ENCODE measurements at regions not wholly inside any gene's neighbourhood (a gene's known extent, or its start where the extent isn't known, plus 50 kb on each side); places are given as distances from the start of the nearest gene placed in this dataset.
"Not testable (repeated sequence)": the region's sequence is repeated elsewhere in the genome, so short reads cannot be mapped to it uniquely, and the experiment has no call there.

DNA sequence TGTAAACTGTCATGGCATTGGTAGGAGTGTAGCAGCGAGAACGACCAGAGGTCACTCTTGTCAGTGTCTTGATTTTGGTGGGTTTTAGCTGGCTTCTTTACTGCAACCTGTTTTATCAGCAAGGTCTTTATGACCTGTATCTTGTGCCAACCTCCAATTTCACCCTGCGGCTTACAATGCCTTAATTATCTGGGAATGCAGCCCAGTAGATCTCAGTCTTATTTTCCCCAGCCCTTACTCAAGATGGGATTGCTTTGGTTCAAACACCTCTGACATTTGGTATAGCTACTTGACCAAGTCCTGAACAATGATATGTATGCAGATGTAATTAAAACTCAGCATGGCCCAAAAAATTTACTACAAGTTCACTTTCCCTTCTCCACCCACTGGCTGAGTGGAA is 388.4 kb downstream of the RSL24D1 start:
- Mint-ChIP-seq H3K27me3 (ENCODE audit: low read depth, poor library complexity) (no peaks in the 10 kb centered on the region), H3K9me3 (no peaks in the 10 kb centered on the region), H3K4me1 (no peaks in the 10 kb centered on the region), H3K4me3 (no peak overlapping the region), H3K27ac (no peak overlapping the region), H3K36me3 (ENCODE audit: low read depth) (no peaks in the 10 kb centered on the region)
- DNase-seq, result no peak
- no peak for TF ChIP-seq CTCF (IDR thresholded peaks at IDR 0.05)

GRCh38 chr15:54803987-54804386 is 392.8 kb downstream of the RSL24D1 start:
- DNase-seq, result no peak
- TF ChIP-seq CTCF (IDR thresholded peaks at IDR 0.05), result no peak
- no peaks in the 10 kb centered on the region for H3K36me3 Mint-ChIP-seq (ENCODE audit: low read depth)
- no peak overlapping the region for H3K4me3 Mint-ChIP-seq
- no peaks in the 10 kb centered on the region for H3K9me3 Mint-ChIP-seq
- no peaks in the 10 kb centered on the region for H3K27me3 Mint-ChIP-seq (ENCODE audit: low read depth, poor library complexity)
- H3K27ac Mint-ChIP-seq, result no peak overlapping the region
- no peaks in the 10 kb centered on the region for H3K4me1 Mint-ChIP-seq

DNA sequence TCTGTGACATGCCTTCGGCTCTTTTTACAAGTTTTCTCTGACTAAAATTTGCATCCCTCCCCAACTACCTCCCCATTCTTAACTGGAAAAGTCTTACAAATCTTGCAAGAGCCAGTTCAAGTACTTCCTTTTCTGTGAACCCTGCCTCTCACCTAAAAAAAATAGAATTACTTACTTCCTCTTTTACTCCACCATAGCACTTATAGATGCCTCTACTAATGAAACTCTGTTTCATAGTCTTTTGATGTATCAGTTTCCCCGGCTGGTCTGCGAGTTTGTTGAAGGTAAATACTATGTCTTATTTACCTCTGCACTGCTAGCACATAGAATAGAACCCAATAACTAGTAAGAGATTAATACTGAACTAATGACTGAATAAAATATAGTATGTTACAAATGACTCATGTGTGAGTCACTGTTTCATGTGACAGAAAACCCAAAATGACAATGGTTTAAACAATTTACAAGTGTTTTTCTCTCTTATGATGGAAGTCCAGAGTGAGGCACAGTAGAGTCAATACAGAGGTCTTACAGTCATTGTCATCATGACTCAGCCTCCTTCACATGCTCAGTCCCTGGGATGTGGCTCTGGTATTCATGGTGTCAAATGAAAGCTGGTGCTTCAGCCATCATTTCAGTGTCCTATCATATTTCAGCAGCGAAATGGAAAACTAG is 393.5 kb downstream of the RSL24D1 start:
- no peak for TF ChIP-seq CTCF (IDR thresholded peaks at IDR 0.05)
- Mint-ChIP-seq H3K36me3 (ENCODE audit: low read depth) (no peaks in the 10 kb centered on the region), H3K4me3 (no peak overlapping the region), H3K27ac (no peak overlapping the region), H3K9me3 (no peaks in the 10 kb centered on the region), H3K27me3 (ENCODE audit: low read depth, poor library complexity) (no peaks in the 10 kb centered on the region), H3K4me1 (no peaks in the 10 kb centered on the region)
- no peak for DNase-seq

DNA sequence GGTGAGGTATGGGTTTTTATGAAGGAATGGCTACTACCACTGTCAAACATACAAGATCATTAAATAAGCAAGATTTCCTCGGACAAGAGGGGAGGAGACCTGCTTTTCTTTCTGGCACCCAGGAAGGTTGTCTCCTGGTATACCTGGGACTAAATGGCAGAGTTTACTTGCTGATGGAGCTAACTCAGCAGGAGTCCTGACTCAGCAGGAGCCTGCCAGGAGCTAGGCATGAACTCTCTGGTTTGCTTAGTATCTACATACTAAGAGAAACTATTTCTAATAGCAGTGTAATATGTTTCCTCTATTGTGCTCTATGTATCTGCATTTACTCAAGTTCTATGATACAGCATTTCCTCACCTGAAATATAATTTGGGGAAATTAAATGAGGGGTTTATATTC is 404.2 kb downstream of the RSL24D1 start:
- no peak overlapping the region for H3K4me3 Mint-ChIP-seq
- no peak for TF ChIP-seq CTCF (IDR thresholded peaks at IDR 0.05)
- no peaks in the 10 kb centered on the region for H3K9me3 Mint-ChIP-seq
- DNase-seq, result no peak
- H3K4me1 Mint-ChIP-seq, result no peaks in the 10 kb centered on the region
- no peaks in the 10 kb centered on the region for H3K36me3 Mint-ChIP-seq (ENCODE audit: low read depth)
- peaks cover 6% of the 10 kb centered on the region for H3K27me3 Mint-ChIP-seq (ENCODE audit: low read depth, poor library complexity)
- H3K27ac Mint-ChIP-seq, result no peak overlapping the region

GRCh38 chr15:54790693-54791092 is 406.0 kb downstream of the RSL24D1 start:
- Mint-ChIP-seq H3K9me3 (peaks cover 8% of the 10 kb centered on the region), H3K36me3 (ENCODE audit: low read depth) (no peaks in the 10 kb centered on the region), H3K27ac (no peak overlapping the region), H3K4me3 (no peak overlapping the region), H3K4me1 (no peaks in the 10 kb centered on the region), H3K27me3 (ENCODE audit: low read depth, poor library complexity) (peaks cover 3% of the 10 kb centered on the region)
- TF ChIP-seq CTCF (IDR thresholded peaks at IDR 0.05), result no peak
- no peak for DNase-seq

- Mint-ChIP-seq H3K36me3 (ENCODE audit: low read depth) (no peaks in the 10 kb centered on the region), H3K9me3 (peaks cover 17% of the 10 kb centered on the region), H3K4me3 (no peak overlapping the region), H3K27ac (no peak overlapping the region), H3K27me3 (ENCODE audit: low read depth, poor library complexity) (peaks cover 3% of the 10 kb centered on the region), H3K4me1 (no peaks in the 10 kb centered on the region)
- no peak for TF ChIP-seq CTCF (IDR thresholded peaks at IDR 0.05)
- DNase-seq, result no peak
Observed at GRCh38 chr15:54789376-54789775, 407.4 kb downstream of the RSL24D1 start.

GRCh38 chr15:54781220-54781619 is 415.5 kb downstream of the RSL24D1 start:
- not testable (repeated sequence) for H3K36me3 Mint-ChIP-seq (ENCODE audit: low read depth); DNase-seq; H3K4me1 Mint-ChIP-seq; H3K27me3 Mint-ChIP-seq (ENCODE audit: low read depth, poor library complexity); H3K27ac Mint-ChIP-seq; H3K4me3 Mint-ChIP-seq
- peaks cover 59% of the 10 kb centered on the region for H3K9me3 Mint-ChIP-seq

All from nephron progenitor cell (in vitro differentiated cells).